Esophagus muscularis mucosa (tissue), 4 donors: ENCODE measurements at regions not wholly inside any gene's neighbourhood (a gene's known extent, or its start where the extent isn't known, plus 50 kb on each side); places are given as distances from the start of the nearest gene placed in this dataset.

Experiments
- DNase-seq: peaks from one replicate; pipeline ENCODE4 v3.0.0-alpha.2; 2017; ENCODE audit errors: extremely low spot score
- H3K27ac ChIP-seq, 4 donors: fragments of 200-600 bp; sonication (generic); replicated peaks in 1 of 4; 1 replicate in 3 of 4; 2 replicates in 1 of 4; pipeline ENCODE4 v1.5.1; 2016 to 2019; ENCODE audit warnings: mild to moderate bottlenecking in 1 of 4
- H3K27me3 ChIP-seq, 4 donors: fragments of 200-600 bp; sonication (generic); one replicate each; pipeline versions ENCODE4 v1.5.1 to v1.6.0; 2016 to 2019
- H3K36me3 ChIP-seq, 4 donors: fragments of 200-600 bp; sonication (generic); one replicate each; pipeline ENCODE4 v1.5.1; 2016 to 2019
- H3K4me1 ChIP-seq, 4 donors: fragments of 200-600 bp; sonication (generic); one replicate each; pipeline ENCODE4 v1.5.1; 2016 to 2019
- H3K4me3 ChIP-seq, 4 donors: fragments of 200-600 bp; sonication (generic); 1 replicate in 2 of 4; 2 replicates in 2 of 4; pipeline ENCODE4 v1.5.1; 2016 to 2019; ENCODE audit warnings: mild to moderate bottlenecking in 4 of 4, moderate library complexity in 1 of 4
- H3K9me3 ChIP-seq, 4 donors: fragments of 200-600 bp; sonication (generic); 1 replicate in 3 of 4; 2 replicates in 1 of 4; pipeline ENCODE4 v1.5.1; 2016 to 2019
- EP300 ChIP-seq: sonication (generic); formaldehyde crosslinking; IDR thresholded peaks from one replicate; pipeline ENCODE4 v1.6.1; 2017; ENCODE audit warnings: antibody characterized with exemption
- POLR2A ChIP-seq: fragments of 450-650 bp; IDR thresholded peaks from one replicate; pipeline ENCODE4 v1.6.1; 2017; ENCODE audit warnings: antibody characterized with exemption, moderate library complexity, mild to moderate bottlenecking, low read depth
- POLR2AphosphoS5 ChIP-seq, 2 donors: sonication (generic); formaldehyde crosslinking; IDR thresholded peaks; one replicate each; pipeline ENCODE4 v1.6.1; 2017; ENCODE audit warnings: antibody characterized with exemption in 2 of 2
- WGBS: methylation state at CpG from one replicate; pipeline ENCODE4 v1.1.5; 2018; 5-methylcytosine and 5-hydroxymethylcytosine counted together
- intact Hi-C: fragments of 100-400 bp; cut with DNase I; formaldehyde crosslinking; loops from one replicate; pipeline ENCODE4 v1.15.1; 2023
- TF ChIP-seq, protein P1 (sequence below), 3 experiments: fragments of 200-600 bp in 2 of 3; fragments of 450-650 bp in 1 of 3; sonication (generic) in 2 of 3; IDR thresholded peaks; one replicate each; pipeline ENCODE4 v1.5.1; 2017 to 2019; ENCODE audit warnings: antibody characterized with exemption in 3 of 3, mild to moderate bottlenecking in 2 of 3, moderate library complexity in 1 of 3

DNA sequence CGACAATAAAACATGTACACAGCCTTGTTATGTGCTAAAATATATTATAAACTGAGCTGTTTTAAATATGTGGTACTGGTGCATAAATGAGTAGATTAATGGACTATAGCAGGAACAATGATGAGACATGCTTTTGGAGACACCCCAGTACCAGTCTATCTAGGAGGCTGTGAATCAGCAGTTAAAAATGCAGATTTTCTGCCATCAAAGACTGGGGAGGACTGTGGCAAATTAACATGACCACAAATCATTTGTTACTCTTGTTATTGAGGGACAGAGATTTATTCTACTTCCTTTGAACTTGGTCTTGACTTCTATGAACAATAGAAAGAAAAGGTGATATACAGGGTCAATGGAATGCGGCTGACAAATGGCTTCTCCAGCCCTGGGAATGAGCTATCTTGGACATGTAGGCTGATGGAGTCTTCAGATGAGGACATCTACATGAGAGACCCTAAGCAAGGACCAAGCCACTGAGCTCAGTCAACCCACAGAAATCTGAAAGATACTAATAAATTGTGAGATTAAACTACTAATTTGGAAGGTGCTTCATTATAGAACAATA is 551.7 kb upstream of the GJE1 start:
- Histone ChIP-seq H3K4me3 (no peak overlapping the region), H3K27ac (no peak overlapping the region), H3K27me3 (no peaks in the 10 kb centered on the region), H3K9me3 (no peaks in the 10 kb centered on the region), H3K36me3 (no peaks in the 10 kb centered on the region), H3K4me1 (no peaks in the 10 kb centered on the region)
- no peak for TF ChIP-seq EP300
- TF ChIP-seq POLR2A = no peak
- TF ChIP-seq POLR2AphosphoS5 (IDR thresholded peaks at IDR 0.05) = no peak
- TF ChIP-seq, protein P1, sequence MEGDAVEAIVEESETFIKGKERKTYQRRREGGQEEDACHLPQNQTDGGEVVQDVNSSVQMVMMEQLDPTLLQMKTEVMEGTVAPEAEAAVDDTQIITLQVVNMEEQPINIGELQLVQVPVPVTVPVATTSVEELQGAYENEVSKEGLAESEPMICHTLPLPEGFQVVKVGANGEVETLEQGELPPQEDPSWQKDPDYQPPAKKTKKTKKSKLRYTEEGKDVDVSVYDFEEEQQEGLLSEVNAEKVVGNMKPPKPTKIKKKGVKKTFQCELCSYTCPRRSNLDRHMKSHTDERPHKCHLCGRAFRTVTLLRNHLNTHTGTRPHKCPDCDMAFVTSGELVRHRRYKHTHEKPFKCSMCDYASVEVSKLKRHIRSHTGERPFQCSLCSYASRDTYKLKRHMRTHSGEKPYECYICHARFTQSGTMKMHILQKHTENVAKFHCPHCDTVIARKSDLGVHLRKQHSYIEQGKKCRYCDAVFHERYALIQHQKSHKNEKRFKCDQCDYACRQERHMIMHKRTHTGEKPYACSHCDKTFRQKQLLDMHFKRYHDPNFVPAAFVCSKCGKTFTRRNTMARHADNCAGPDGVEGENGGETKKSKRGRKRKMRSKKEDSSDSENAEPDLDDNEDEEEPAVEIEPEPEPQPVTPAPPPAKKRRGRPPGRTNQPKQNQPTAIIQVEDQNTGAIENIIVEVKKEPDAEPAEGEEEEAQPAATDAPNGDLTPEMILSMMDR (IDR thresholded peaks at IDR 0.05) = no peak
- WGBS = 93% methylated on average over 2 of the region's 2 CpGs
- DNase-seq = no peak
- intact Hi-C loops = no loop called here

DNA sequence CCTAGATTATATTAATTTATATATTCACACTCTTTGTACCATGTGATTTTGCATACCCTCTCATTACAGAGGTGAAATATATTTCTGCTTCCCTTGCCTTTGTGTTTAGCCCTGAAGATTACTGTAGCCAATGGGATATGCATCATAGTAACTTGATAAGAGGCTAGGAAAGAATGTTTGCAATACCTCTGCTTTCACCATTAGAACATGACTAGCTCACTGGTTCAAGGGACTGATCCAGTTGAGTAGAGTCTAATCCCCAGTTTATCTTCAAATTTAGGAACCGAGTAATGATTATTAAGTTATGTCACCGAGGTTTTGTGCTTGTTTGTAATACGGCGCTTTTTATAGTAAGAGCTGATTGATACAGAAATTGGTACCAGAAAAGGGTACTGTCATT is 552.6 kb upstream of the GJE1 start:
- no peaks in the 10 kb centered on the region for H3K27me3 ChIP-seq
- H3K9me3 ChIP-seq = no peaks in the 10 kb centered on the region
- H3K36me3 ChIP-seq = no peaks in the 10 kb centered on the region
- H3K27ac ChIP-seq = no peak overlapping the region
- 85% methylated on average over 4 of the region's 4 CpGs for WGBS
- intact Hi-C loops = no loop called here
- TF ChIP-seq EP300 (no peak), POLR2AphosphoS5 (IDR thresholded peaks at IDR 0.05) (no peak), POLR2A (no peak)
- TF ChIP-seq, protein P1 (IDR thresholded peaks at IDR 0.05) = no peak
- DNase-seq = no peak
- no peak overlapping the region for H3K4me3 ChIP-seq
- H3K4me1 ChIP-seq = no peaks in the 10 kb centered on the region

DNA sequence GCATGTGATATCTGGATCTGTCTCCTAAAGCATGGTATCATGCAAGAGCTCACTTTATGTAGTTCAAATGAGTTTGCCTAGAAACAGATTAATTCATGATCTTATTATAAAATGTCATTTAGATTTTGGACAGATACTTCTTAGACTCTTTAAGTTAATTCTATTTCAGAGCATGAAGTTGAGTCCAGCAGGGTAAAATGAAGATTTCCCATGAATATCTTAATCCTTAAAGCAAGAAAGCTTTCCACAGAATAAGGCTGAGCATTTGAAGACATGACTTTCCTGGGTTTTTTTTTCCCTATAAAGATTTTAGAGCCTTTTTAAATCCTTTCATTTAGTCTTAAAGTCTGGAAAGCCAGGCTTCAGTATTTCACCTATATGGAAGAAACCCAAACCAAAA is 556.0 kb upstream of the GJE1 start:
- intact Hi-C loops = no loop called here
- Histone ChIP-seq H3K27ac (no peak overlapping the region), H3K9me3 (no peaks in the 10 kb centered on the region), H3K27me3 (no peaks in the 10 kb centered on the region), H3K36me3 (no peaks in the 10 kb centered on the region), H3K4me1 (no peaks in the 10 kb centered on the region), H3K4me3 (no peak overlapping the region)
- no peak for DNase-seq
- TF ChIP-seq, protein P1 (IDR thresholded peaks at IDR 0.05) = no peak
- TF ChIP-seq POLR2AphosphoS5 (IDR thresholded peaks at IDR 0.05) (no peak), POLR2A (no peak), EP300 (no peak)

DNA sequence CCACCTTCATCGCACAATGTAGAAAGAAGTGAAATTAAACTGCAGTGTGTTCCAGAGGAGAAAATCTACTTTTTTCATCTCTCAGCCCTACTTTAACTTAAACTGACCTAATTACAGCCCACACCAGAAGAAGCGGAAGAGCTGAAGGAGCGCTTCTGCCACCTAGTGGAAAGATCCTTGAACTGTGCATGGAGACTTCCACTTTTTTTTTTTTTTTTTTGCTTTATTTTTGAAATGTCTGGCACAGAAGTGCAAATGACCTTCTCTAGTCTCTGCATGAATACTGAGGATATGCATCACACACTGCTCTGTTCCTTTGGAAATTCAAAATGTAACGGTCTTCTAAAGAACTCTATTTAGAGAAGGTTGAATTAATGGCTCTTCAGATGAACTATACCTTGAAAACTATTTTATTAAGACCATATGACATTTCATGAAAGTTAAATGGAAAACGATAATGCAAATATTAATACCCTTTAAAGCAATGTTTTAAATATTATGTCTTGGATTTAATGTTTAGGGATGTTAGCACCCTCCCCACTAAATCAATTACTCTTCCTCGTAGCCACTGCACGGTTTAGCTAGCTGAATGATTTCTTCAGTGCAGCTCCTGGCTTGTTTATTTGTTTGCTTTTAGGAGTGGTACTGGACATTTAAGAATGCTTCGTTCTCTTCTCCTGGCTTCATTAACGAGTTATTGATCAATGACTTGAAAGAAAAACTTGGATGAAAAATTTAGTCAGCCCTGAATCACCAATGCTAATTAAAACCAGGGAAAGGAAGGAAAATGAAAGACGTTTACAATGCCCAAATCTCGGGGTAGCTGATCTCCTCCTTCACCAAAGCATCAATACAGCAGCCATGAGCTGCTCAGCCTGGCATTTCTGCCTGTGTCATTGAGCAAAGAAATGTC is 569.6 kb upstream of the GJE1 start:
- Histone ChIP-seq H3K9me3 (no peaks in the 10 kb centered on the region), H3K27ac (peak overlapping the region in 3 of 4 donors; percentile 33 to 56 (median 54)), H3K4me3 (peak overlapping the region; percentile 28 to 39 (median 33)), H3K4me1 (peaks cover 0 to 14% (median 13%) of the 10 kb centered on the region in 4 donors), H3K36me3 (no peaks in the 10 kb centered on the region), H3K27me3 (no peaks in the 10 kb centered on the region)
- TF ChIP-seq, protein P1 (IDR thresholded peaks at IDR 0.05) = peak; percentile 81 to 90 (median 84)
- no peak for TF ChIP-seq EP300
- TF ChIP-seq POLR2AphosphoS5 (IDR thresholded peaks at IDR 0.05) = no peak
- intact Hi-C loops = no loop called here
- DNase-seq = no peak
- WGBS = 33% methylated on average over 11 of the region's 11 CpGs
